ENCODE measurements at regions not wholly inside any gene's neighbourhood (a gene's known extent, or its start where the extent isn't known, plus 50 kb on each side); places are given as distances from the start of the nearest gene placed in this dataset.

DNA sequence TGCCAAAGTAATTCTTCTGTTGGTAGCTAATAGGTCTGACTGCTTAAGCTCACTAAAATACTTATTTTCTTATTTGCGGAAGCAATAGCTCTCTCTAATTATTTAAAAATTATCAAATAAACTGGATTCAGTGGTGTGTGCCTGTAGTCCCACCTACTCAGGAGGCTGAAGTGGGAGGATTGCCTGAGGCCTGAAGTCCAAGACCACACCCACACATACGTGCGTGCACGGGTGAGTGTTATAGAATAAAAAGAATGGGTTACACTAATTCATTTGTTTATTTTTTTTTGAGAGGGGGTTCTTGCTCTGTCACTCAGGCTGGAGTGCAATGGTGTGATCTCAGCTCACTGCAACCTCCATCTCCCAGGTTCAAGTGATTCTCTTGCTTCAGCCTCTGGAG is 94.2 kb upstream of the HNRNPU start:
- TF ChIP-seq, protein P1, sequence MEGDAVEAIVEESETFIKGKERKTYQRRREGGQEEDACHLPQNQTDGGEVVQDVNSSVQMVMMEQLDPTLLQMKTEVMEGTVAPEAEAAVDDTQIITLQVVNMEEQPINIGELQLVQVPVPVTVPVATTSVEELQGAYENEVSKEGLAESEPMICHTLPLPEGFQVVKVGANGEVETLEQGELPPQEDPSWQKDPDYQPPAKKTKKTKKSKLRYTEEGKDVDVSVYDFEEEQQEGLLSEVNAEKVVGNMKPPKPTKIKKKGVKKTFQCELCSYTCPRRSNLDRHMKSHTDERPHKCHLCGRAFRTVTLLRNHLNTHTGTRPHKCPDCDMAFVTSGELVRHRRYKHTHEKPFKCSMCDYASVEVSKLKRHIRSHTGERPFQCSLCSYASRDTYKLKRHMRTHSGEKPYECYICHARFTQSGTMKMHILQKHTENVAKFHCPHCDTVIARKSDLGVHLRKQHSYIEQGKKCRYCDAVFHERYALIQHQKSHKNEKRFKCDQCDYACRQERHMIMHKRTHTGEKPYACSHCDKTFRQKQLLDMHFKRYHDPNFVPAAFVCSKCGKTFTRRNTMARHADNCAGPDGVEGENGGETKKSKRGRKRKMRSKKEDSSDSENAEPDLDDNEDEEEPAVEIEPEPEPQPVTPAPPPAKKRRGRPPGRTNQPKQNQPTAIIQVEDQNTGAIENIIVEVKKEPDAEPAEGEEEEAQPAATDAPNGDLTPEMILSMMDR (IDR thresholded peaks at IDR 0.05) = no peak
- no peak for TF ChIP-seq POLR2A (IDR thresholded peaks at IDR 0.05)

Data from Peyer's patch (tissue), 4 donors.